ENCODE measurements at regions not wholly inside any gene's neighbourhood (a gene's known extent, or its start where the extent isn't known, plus 50 kb on each side); places are given as distances from the start of the nearest gene placed in this dataset.

GRCh38 chr4:145297556-145297955 lies 117.2 kb upstream of the OTUD4 start:
- no peak for TF ChIP-seq EZH2 (IDR thresholded peaks at IDR 0.05; ENCODE audit: low read length, unreplicated experiment)
- no peak for TF ChIP-seq CTCF (conservative IDR thresholded peaks at IDR 0.05; ENCODE audit: low read depth, low read length)
- no peak for TF ChIP-seq EZH2phosphoT487 (IDR thresholded peaks at IDR 0.05; ENCODE audit: borderline replicate concordance, low read length)

Measured in PC-3 (cell line).